DND-41 (cell line): ENCODE measurements at regions not wholly inside any gene's neighbourhood (a gene's known extent, or its start where the extent isn't known, plus 50 kb on each side); places are given as distances from the start of the nearest gene placed in this dataset.

ENCODE experiments used
- EZH2 ChIP-seq: IDR thresholded peaks from 3 replicates; pipeline ENCODE4 v1.6.1; 2012; ENCODE audit warnings: borderline replicate concordance, low read depth, mild to moderate bottlenecking, moderate library complexity, low read length, inconsistent platforms; ENCODE audit not compliant: severe bottlenecking
- TF ChIP-seq, protein P1 (sequence below): IDR thresholded peaks from 2 replicates; pipeline ENCODE4 v1.5.1; 2012; ENCODE audit warnings: borderline replicate concordance, low read length, moderate library complexity, mild to moderate bottlenecking; ENCODE audit not compliant: poor library complexity, severe bottlenecking; ENCODE audit errors: extremely low read depth

DNA sequence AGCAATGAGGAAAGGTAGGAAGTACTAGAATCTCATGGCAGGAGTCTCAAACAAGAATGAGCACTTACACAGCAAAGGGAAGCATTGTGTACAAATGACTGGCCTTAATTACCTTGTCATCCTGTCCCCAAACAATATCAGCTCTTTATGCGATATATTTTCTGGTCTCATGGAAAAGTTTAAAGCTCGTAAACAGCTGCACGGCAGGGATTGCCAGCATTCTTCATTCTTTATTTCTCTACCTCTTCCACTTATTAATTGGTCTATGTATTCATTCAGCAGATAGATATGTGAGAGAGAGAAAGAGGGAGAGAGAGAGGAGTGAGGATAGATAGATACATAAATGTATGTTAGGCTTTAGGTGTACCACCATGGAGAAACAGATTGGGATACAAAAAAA is 155.8 kb upstream of the FAT4 start:
- no peak for TF ChIP-seq EZH2
- TF ChIP-seq, protein P1, sequence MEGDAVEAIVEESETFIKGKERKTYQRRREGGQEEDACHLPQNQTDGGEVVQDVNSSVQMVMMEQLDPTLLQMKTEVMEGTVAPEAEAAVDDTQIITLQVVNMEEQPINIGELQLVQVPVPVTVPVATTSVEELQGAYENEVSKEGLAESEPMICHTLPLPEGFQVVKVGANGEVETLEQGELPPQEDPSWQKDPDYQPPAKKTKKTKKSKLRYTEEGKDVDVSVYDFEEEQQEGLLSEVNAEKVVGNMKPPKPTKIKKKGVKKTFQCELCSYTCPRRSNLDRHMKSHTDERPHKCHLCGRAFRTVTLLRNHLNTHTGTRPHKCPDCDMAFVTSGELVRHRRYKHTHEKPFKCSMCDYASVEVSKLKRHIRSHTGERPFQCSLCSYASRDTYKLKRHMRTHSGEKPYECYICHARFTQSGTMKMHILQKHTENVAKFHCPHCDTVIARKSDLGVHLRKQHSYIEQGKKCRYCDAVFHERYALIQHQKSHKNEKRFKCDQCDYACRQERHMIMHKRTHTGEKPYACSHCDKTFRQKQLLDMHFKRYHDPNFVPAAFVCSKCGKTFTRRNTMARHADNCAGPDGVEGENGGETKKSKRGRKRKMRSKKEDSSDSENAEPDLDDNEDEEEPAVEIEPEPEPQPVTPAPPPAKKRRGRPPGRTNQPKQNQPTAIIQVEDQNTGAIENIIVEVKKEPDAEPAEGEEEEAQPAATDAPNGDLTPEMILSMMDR: no peak
